H9 (cell line): ENCODE measurements at regions not wholly inside any gene's neighbourhood (a gene's known extent, or its start where the extent isn't known, plus 50 kb on each side); places are given as distances from the start of the nearest gene placed in this dataset.

Experiments
- DNase-seq: peaks from one replicate; pipeline ENCODE4 v3.0.0-alpha.2; 2017
- H2AFZ ChIP-seq: one replicate; pipeline ENCODE4 v1.6.1; 2013; ENCODE audit warnings: mild to moderate bottlenecking, low read length, control low read depth, moderate library complexity
- H2AK5ac ChIP-seq: 2 replicates; pipeline ENCODE4 v1.6.1; 2013; ENCODE audit warnings: low read length, control low read depth, mixed read lengths; ENCODE audit not compliant: insufficient read length
- H2BK120ac ChIP-seq: one replicate; pipeline ENCODE4 v1.6.1; 2013; ENCODE audit warnings: low read depth, mild to moderate bottlenecking, low read length, control low read depth, inconsistent platforms; ENCODE audit not compliant: poor library complexity, severe bottlenecking
- H2BK12ac ChIP-seq: 2 replicates; pipeline ENCODE4 v1.6.1; 2013; ENCODE audit warnings: low read length, control low read depth, mixed read lengths, low read depth; ENCODE audit not compliant: insufficient read length
- H2BK15ac ChIP-seq: 2 replicates; pipeline ENCODE4 v1.6.1; 2013; ENCODE audit warnings: low read depth, low read length, control low read depth
- H2BK20ac ChIP-seq: one replicate; pipeline ENCODE4 v1.6.1; 2013; ENCODE audit warnings: low read depth, mild to moderate bottlenecking, low read length, control low read depth, inconsistent platforms; ENCODE audit not compliant: poor library complexity, severe bottlenecking
- H2BK5ac ChIP-seq: 2 replicates; pipeline ENCODE4 v1.6.1; 2013; ENCODE audit warnings: low read length, control low read depth, mixed read lengths; ENCODE audit not compliant: insufficient read length
- H3K14ac ChIP-seq: 2 replicates; pipeline ENCODE4 v1.6.1; 2013; ENCODE audit warnings: low read length, control low read depth; ENCODE audit not compliant: insufficient read depth
- H3K18ac ChIP-seq: 2 replicates; pipeline ENCODE4 v1.6.1; 2013; ENCODE audit warnings: low read depth, mild to moderate bottlenecking, mixed read lengths, low read length, control low read depth; ENCODE audit not compliant: insufficient read length
- H3K23ac ChIP-seq: 2 replicates; pipeline ENCODE4 v1.6.1; 2013; ENCODE audit warnings: low read length, control low read depth, mixed read lengths, low read depth; ENCODE audit not compliant: insufficient read length
- H3K23me2 ChIP-seq: 2 replicates; pipeline ENCODE4 v1.6.1; 2013; ENCODE audit warnings: low read depth, mild to moderate bottlenecking, mixed read lengths, low read length, control low read depth; ENCODE audit not compliant: insufficient read length, poor library complexity, severe bottlenecking
- H3K27ac ChIP-seq: 2 replicates; pipeline ENCODE4 v1.5.1; 2013; ENCODE audit warnings: low read length, control low read depth, mixed read lengths, low read depth; ENCODE audit not compliant: insufficient read length
- H3K27me3 ChIP-seq: 2 replicates; pipeline ENCODE4 v1.6.1; 2013; ENCODE audit warnings: low read length, control low read depth, inconsistent platforms; ENCODE audit not compliant: insufficient read depth
- H3K4ac ChIP-seq: 2 replicates; pipeline ENCODE4 v1.6.1; 2013; ENCODE audit warnings: low read depth, mild to moderate bottlenecking, control low read depth, inconsistent platforms, low read length, moderate library complexity
- H3K4me1 ChIP-seq: 2 replicates; pipeline ENCODE4 v1.6.1; 2013; ENCODE audit warnings: low read length, control low read depth, inconsistent platforms; ENCODE audit not compliant: insufficient read depth
- H3K4me2 ChIP-seq: 2 replicates; pipeline ENCODE4 v1.6.1; 2013; ENCODE audit warnings: low read length, control low read depth, mixed read lengths; ENCODE audit not compliant: insufficient read length, insufficient read depth
- H3K56ac ChIP-seq: 2 replicates; pipeline ENCODE4 v1.6.1; 2013; ENCODE audit warnings: low read depth, mild to moderate bottlenecking, mixed read lengths, low read length, control low read depth; ENCODE audit not compliant: insufficient read length
- H3K79me1 ChIP-seq: 2 replicates; pipeline ENCODE4 v1.6.1; 2013; ENCODE audit warnings: low read depth, mild to moderate bottlenecking, moderate library complexity, low read length, control low read depth, inconsistent platforms; ENCODE audit not compliant: insufficient read depth, poor library complexity, severe bottlenecking
- H3K79me2 ChIP-seq: 2 replicates; pipeline ENCODE4 v1.6.1; 2013; ENCODE audit warnings: low read length, control low read depth, inconsistent platforms; ENCODE audit not compliant: insufficient read depth
- H3K9ac ChIP-seq: 2 replicates; pipeline ENCODE4 v1.6.1; 2013; ENCODE audit warnings: low read length, control low read depth, mixed read lengths; ENCODE audit not compliant: insufficient read length; ENCODE audit errors: extremely low read depth
- H3K9me3 ChIP-seq: one replicate; pipeline ENCODE4 v1.6.1; 2013; ENCODE audit warnings: low read depth, low read length, inconsistent platforms; ENCODE audit not compliant: control insufficient read depth
- H3T11ph ChIP-seq: one replicate; pipeline ENCODE4 v1.6.1; 2013; ENCODE audit warnings: mild to moderate bottlenecking, low read length, control low read depth, inconsistent platforms
- H4K20me1 ChIP-seq: one replicate; pipeline ENCODE4 v1.6.1; 2013; ENCODE audit not compliant: control insufficient read depth, insufficient read length, insufficient read depth
- H4K5ac ChIP-seq: 2 replicates; pipeline ENCODE4 v1.6.1; 2013; ENCODE audit warnings: low read depth, mild to moderate bottlenecking, mixed read lengths, low read length, control low read depth; ENCODE audit not compliant: insufficient read length
- H4K8ac ChIP-seq: replicated peaks from 2 replicates; pipeline ENCODE4 v1.6.1; 2013; ENCODE audit warnings: low read length, control low read depth, mixed read lengths, low read depth; ENCODE audit not compliant: insufficient read length
- H4K91ac ChIP-seq: 2 replicates; pipeline ENCODE4 v1.6.1; 2013; ENCODE audit warnings: low read depth, mild to moderate bottlenecking, moderate library complexity, mixed read lengths, low read length, control low read depth; ENCODE audit not compliant: insufficient read length
- H3K27ac Mint-ChIP-seq, 3 experiments: 2 replicates in 2 of 3; 3 replicates in 1 of 3; pipeline ENCODE4 v1.8.0; 2020 to 2021; ENCODE audit warnings: mixed read lengths in 3 of 3, mild to moderate bottlenecking in 1 of 3, moderate library complexity in 1 of 3
- H3K27me3 Mint-ChIP-seq: 2 replicates; pipeline ENCODE4 v1.8.0; 2021; ENCODE audit warnings: low read depth, mild to moderate bottlenecking, moderate library complexity, mixed read lengths
- H3K36me3 Mint-ChIP-seq, 3 experiments: 2 replicates in 2 of 3; 3 replicates in 1 of 3; pipeline ENCODE4 v1.8.0; 2020 to 2021; ENCODE audit warnings: low read depth in 3 of 3, mixed read lengths in 3 of 3; ENCODE audit not compliant: insufficient read depth in 1 of 3
- H3K4me1 Mint-ChIP-seq, 2 experiments: 2 replicates each; pipeline ENCODE4 v1.8.0; 2020; ENCODE audit warnings: mixed read lengths in 2 of 2
- H3K4me3 Mint-ChIP-seq, 2 experiments: 2 replicates in 1 of 2; 3 replicates in 1 of 2; pipeline ENCODE4 v1.8.0; 2020 to 2021; ENCODE audit warnings: mild to moderate bottlenecking in 2 of 2, mixed read lengths in 2 of 2, moderate library complexity in 1 of 2
- H3K9me3 Mint-ChIP-seq, 2 experiments: 2 replicates in 1 of 2; 3 replicates in 1 of 2; pipeline ENCODE4 v1.8.0; 2020; ENCODE audit warnings: mild to moderate bottlenecking in 2 of 2, mixed read lengths in 2 of 2, moderate library complexity in 1 of 2
- WGBS: extraction: QIAGEN DNeasy Blood & Tissue Kit; methylation state at CpG from one replicate; pipeline ENCODE4 v1.1.7; 2013; ENCODE audit warnings: missing lambda C conversion rate, low lambda C conversion rate, mixed read lengths; ENCODE audit not compliant: insufficient read length; ENCODE audit errors: extremely low coverage; 5-methylcytosine and 5-hydroxymethylcytosine counted together
- TF ChIP-seq, protein P1 (sequence below): fragments of 200-600 bp; sonication (generic); conservative IDR thresholded peaks from 3 replicates; pipeline ENCODE4 v1.8.0; 2021; ENCODE audit warnings: antibody characterized with exemption, mild to moderate bottlenecking

DNA sequence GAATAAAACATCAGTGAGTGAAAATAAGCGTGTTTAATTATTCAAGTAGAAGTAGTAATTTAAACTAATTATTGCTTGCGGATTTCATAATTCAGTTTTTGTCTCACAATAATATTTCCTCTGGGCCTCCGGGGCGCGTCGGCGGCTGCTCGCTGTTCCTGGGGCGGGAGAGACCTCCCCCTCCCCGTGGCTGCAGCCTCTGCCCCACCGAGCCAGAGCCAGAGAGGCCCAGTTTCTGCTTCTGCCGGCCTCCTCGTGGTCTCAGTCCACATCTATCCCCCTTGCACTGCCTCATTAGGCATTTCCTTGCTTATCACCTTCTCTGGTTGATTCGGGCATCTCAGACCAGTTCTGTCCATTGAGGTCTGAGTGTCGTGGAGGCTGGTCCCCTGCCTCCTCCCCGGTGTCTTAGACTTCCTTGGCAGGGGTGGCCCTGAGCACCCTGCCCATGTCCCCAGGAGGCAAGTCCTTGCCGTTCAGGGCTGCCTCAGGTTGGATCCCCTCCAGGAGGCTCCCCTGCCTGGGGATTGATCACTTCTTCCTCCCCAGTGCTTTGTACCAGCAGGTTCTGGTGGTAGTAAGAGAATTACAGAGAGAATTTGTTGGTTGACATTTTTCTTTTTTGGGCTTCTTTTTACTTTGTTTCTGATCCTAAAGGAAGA lies 78.0 kb downstream of the SLC25A47 start:
- H4K91ac ChIP-seq, result no peak overlapping the region
- H2AFZ ChIP-seq, result no peak overlapping the region
- H3K9me3 ChIP-seq, result no peaks in the 10 kb centered on the region
- no peak overlapping the region for H3K4ac ChIP-seq
- H2AK5ac ChIP-seq, result no peak overlapping the region
- H4K8ac ChIP-seq, result no peak overlapping the region
- H3K4me2 ChIP-seq, result no peak overlapping the region
- Mint-ChIP-seq H3K4me3 (no peak overlapping the region), H3K27me3 (no peaks in the 10 kb centered on the region), H3K27ac (peak overlapping the region in 1 of 3 experiments; percentile 68; a peak in 2 of 7 replicates), H3K9me3 (no peaks in the 10 kb centered on the region), H3K4me1 (peaks cover 41 to 67% of the 10 kb centered on the region in 2 experiments), H3K36me3 (peaks cover 0 to 4% (median 0%) of the 10 kb centered on the region in 3 experiments; a peak in 3 of 7 replicates)
- H3K23me2 ChIP-seq, result no peaks in the 10 kb centered on the region
- H3K9ac ChIP-seq, result no peak overlapping the region
- 100% methylated on average over 1 of the region's 17 CpGs for WGBS
- H3K27me3 ChIP-seq, result no peaks in the 10 kb centered on the region
- H3T11ph ChIP-seq, result no peak overlapping the region
- H3K4me1 ChIP-seq, result peaks cover 10% of the 10 kb centered on the region
- no peaks in the 10 kb centered on the region for H3K79me2 ChIP-seq
- DNase-seq, result no peak
- no peak overlapping the region for H2BK5ac ChIP-seq
- no peaks in the 10 kb centered on the region for H3K79me1 ChIP-seq
- no peak overlapping the region for H2BK12ac ChIP-seq
- no peak overlapping the region for H3K23ac ChIP-seq
- H4K5ac ChIP-seq, result no peak overlapping the region
- no peaks in the 10 kb centered on the region for H4K20me1 ChIP-seq
- H3K27ac ChIP-seq, result no peak overlapping the region
- no peak overlapping the region for H2BK15ac ChIP-seq
- no peak overlapping the region for H3K56ac ChIP-seq
- H2BK120ac ChIP-seq, result no peak overlapping the region
- TF ChIP-seq, protein P1, sequence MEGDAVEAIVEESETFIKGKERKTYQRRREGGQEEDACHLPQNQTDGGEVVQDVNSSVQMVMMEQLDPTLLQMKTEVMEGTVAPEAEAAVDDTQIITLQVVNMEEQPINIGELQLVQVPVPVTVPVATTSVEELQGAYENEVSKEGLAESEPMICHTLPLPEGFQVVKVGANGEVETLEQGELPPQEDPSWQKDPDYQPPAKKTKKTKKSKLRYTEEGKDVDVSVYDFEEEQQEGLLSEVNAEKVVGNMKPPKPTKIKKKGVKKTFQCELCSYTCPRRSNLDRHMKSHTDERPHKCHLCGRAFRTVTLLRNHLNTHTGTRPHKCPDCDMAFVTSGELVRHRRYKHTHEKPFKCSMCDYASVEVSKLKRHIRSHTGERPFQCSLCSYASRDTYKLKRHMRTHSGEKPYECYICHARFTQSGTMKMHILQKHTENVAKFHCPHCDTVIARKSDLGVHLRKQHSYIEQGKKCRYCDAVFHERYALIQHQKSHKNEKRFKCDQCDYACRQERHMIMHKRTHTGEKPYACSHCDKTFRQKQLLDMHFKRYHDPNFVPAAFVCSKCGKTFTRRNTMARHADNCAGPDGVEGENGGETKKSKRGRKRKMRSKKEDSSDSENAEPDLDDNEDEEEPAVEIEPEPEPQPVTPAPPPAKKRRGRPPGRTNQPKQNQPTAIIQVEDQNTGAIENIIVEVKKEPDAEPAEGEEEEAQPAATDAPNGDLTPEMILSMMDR, result no peak
- peak overlapping the region; percentile 39; the same call in 1 of the 2 replicates for H3K14ac ChIP-seq
- H2BK20ac ChIP-seq, result no peak overlapping the region
- no peak overlapping the region for H3K18ac ChIP-seq
